ENCODE measurements at regions not wholly inside any gene's neighbourhood (a gene's known extent, or its start where the extent isn't known, plus 50 kb on each side); places are given as distances from the start of the nearest gene placed in this dataset.
"Not testable (repeated sequence)": the region's sequence is repeated elsewhere in the genome, so short reads cannot be mapped to it uniquely, and the experiment has no call there.

GRCh38 chr17:72372185-72372584 is 251.4 kb downstream of the SOX9 start:
- DNase-seq: no peak

DNA sequence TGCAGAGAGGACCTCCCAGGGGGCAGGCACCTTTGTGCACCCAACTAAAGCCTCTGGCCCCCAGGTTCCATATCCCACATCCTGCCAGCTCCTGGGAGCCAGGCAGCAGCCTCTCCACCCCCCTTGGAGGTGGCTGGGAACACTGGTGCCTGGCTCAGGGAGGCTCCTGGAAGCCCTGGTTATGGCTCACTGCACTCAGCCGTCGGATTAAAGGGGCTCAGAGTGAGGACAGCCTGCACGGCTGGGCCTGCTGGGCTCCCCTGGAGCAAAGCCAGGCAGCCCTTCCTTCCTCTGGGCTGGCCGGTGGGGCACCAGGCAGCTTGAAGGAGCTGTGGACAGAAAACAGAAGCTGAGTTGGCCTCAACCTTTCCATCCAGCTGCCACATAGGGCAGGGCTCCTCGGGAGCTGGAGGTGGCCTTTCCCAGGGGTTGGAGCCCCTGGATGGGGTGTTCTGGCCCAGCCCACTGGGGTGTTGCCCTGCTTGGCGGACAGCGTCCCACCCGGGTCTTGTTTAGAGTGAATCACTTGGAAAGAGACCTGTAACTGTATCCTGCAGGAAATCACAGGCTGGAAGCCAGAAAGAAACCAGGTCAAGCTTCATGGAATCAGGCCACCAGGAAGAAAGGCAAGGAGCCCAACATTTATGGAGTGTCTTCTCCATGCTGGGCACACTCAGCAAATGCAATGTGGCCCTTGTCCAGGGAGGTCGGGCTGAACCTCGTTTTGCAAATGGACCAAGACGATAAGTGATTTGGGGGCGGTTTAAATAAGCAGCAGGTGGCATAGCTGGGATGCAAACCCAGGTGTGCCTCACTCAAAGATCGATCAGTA is 253.3 kb downstream of the SOX9 start:
- DNase-seq: no peak

GRCh38 chr17:72376526-72377345 is 255.9 kb downstream of the SOX9 start:
- no peak for DNase-seq

GRCh38 chr17:72378414-72379390 is 257.9 kb downstream of the SOX9 start:
- DNase-seq: no peak

- no peak for DNase-seq
Measured at GRCh38 chr17:72379516-72379915, 258.7 kb downstream of the SOX9 start.

- DNase-seq: no peak
Measured at GRCh38 chr17:72380120-72380519, 259.3 kb downstream of the SOX9 start.

DNA sequence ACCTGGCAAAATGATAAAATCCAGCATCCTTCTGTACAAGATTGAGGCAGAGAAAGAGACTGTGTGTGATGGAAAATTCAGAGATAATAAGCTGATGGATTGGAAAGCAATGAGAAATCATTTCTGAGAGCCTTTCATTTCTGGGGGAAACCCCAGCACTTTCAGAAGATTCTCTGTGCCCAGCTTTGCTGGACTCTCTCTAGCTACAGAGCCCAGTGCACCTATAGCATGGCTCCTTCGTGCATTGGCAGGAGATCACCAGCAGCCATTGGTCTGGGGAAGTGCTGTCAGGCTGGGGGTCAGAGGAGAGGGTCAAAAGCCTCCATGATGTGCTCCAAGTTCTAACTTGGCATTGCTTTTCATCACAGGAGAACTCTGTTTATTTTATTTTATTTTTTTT is 259.9 kb downstream of the SOX9 start:
- DNase-seq: no peak

DNA sequence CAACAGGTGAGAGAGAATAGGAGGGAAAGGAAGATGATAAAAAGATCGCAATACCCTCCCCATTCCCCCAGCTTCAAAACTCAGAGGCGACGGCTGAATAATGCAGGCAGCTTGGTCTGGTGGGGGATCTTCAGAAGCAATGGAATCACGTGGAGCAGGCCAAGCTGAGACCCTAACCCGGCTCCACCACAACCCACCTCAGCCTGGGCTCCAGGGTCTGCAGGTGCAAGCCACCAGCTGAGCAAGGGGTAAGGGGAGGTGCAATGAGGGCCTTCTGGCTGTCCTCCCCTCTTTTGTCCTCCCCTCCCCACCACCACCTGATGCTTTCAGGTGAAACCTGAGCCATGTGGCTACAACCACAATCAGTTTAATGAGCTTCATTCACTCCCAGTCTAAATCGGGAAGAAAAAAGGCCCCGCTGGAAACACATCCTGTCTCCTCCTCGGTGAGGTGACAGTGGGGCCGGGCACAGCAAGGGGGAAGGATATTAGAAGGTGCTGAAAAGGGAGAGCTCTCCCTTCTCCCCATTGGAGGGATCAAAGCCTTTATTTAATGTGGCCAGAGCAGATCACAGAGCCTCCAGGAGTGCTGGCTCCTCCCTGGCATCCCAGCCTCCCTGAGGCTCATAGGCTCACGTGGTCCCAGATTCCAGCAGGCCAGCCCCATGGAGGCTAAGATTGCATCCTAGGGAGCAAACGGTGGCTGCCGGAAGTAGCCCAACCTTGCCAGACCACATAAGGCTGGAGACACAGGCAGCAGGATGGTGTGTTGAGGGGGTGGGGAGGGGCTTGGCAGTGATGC is 261.0 kb downstream of the SOX9 start:
- no peak for DNase-seq

DNA sequence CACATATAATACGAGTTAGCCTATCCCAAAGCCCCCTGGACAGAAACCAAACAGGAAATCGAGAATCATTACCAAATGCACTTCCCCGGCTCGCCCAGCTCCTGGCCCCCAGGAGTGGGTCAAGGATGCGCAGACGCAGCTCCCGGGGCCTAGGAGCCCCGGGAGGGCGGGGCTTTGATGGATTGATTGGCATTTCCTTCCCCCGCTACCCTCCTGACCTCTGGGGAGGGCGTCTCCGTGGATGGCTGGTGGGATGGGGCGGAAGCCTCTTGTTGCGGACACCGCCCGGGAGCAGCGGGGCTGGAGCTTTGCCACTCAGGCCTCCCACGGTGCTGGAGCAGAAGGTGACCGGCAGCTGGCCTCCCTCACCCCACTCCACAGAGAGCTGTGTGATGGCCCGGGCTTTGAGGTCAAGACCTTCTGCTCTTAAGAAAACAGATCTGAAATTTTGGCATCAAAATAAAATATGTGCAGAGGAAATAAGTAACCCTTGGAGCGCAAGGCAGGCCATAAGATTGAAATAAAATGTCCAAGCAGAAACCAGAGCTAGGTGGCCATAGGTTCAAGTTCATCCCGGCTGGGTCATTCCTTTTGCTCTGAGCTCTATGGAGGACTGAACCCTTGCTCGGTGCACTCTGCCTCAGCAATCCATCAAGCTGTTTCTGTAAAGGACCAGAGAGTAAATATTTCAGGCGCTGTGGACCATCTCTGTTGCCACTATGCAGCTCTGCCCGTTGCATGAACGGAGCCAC is 262.3 kb downstream of the SOX9 start:
- no peak for DNase-seq

DNA sequence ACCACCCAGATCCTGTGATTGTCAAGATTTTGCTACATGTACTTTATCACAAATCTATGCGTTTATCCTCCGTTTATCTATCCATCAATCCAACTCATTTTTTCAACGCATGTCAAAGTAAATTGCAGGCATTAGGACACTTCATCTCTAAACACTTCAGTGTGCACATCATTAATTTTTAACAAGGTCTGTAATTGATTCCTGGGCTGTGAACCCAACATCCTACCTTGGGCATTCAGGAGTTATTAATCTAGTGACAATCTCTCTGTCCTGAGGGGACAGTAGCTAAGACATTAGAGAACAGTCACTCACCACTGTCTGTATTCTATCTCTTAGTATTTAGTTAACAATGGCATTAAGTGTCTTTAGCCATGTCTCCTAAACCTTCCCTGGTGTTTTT is 264.7 kb downstream of the SOX9 start:
- DNase-seq: no peak

- DNase-seq: not testable (repeated sequence)
Measured at GRCh38 chr17:72386173-72386572, 265.4 kb downstream of the SOX9 start.

DNA sequence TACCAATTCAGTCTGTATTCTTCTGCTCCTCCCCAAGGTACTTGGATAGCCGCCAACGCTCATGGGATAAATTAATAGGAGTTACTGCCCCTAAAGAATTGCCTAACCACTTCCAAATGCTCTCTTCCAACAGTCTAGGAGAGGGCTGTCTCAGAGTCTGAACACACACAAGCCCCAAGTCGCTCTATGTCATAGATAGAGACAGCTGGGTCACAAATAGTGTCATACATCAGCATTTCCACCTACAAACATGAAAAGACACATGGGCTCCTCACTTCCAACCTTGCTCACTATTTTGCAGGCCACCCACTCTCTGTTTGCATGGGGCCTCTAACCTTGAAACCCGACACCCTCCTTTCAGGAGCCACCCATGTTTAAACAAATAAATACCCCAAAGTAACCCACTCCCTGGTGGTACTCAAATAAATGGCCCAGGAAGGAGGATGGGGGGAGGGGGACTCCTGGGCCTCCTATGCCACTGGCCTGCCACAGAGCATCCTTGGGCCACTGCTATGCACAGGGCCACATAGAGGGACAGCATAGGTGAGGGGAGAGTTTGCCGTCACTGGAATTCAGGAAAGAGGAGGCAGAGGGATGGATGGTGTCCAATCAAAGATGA is 265.9 kb downstream of the SOX9 start:
- no peak for DNase-seq

GRCh38 chr17:72387487-72387886 is 266.7 kb downstream of the SOX9 start:
- DNase-seq: no peak

GRCh38 chr17:72387969-72388368 is 267.1 kb downstream of the SOX9 start:
- DNase-seq: no peak

- DNase-seq: no peak
Measured at GRCh38 chr17:72388765-72389473, 268.1 kb downstream of the SOX9 start.

- DNase-seq: no peak
Measured at GRCh38 chr17:72390675-72391508, 270.1 kb downstream of the SOX9 start.

- no peak for DNase-seq
Measured at GRCh38 chr17:72392056-72393010, 271.5 kb downstream of the SOX9 start.

DNA sequence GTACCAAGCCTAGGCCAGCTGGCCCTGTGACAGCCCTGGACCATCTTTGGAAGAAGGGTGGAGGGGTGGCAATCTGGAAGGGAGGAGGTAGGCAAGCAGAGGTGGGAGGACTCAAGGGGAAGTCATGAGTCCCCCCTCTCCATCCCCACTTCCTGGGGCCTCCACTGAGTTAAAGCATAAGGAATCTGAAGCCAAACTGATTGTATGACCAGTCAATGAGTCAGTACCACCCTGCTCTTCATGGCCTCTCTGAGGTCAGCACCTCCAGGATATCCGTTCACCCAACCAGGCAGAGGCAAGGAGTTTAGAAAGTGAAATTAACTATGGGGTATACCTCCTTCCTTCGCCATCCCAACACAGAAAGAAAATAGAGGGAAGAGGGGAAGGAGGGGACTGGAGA is 272.7 kb downstream of the SOX9 start:
- DNase-seq: no peak

Data from activated CD4-positive, alpha-beta T cell treated with anti-CD3 and anti-CD28 coated beads, Interleukin-2, amount 50 U/mL, for 4 hours (primary cell).